ENCODE measurements at regions not wholly inside any gene's neighbourhood (a gene's known extent, or its start where the extent isn't known, plus 50 kb on each side); places are given as distances from the start of the nearest gene placed in this dataset.

DNA sequence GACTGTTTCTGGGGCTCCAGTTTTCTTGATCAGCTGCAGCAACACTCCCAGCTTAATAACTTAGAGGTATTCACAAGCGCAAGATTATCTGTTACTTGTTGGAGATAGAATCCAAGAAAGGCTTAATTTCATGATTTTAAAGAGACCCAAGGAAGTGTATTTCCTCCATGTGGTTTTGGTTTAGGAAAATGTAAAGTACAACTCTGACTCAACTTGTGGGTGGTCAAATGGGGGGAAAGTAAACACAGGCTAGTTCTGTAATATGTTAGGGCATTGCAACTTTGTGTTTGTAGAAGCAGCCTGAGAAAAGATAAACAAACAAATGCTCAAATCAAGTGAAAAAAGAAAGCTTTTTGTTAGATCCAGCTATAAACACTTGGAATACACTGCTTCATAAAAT, 90.1 kb upstream of the COL3A1 start:
- DNase-seq = no peak
- no peak for TF ChIP-seq POLR2A (IDR thresholded peaks at IDR 0.05)
- TF ChIP-seq, protein P1, sequence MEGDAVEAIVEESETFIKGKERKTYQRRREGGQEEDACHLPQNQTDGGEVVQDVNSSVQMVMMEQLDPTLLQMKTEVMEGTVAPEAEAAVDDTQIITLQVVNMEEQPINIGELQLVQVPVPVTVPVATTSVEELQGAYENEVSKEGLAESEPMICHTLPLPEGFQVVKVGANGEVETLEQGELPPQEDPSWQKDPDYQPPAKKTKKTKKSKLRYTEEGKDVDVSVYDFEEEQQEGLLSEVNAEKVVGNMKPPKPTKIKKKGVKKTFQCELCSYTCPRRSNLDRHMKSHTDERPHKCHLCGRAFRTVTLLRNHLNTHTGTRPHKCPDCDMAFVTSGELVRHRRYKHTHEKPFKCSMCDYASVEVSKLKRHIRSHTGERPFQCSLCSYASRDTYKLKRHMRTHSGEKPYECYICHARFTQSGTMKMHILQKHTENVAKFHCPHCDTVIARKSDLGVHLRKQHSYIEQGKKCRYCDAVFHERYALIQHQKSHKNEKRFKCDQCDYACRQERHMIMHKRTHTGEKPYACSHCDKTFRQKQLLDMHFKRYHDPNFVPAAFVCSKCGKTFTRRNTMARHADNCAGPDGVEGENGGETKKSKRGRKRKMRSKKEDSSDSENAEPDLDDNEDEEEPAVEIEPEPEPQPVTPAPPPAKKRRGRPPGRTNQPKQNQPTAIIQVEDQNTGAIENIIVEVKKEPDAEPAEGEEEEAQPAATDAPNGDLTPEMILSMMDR (IDR thresholded peaks at IDR 0.05) = no peak
- no peak overlapping the region for H3K4me3 ChIP-seq
- no peaks in the 10 kb centered on the region for H3K36me3 ChIP-seq (ENCODE audit: low read depth, missing control alignments)
- H3K4me1 ChIP-seq = no peaks in the 10 kb centered on the region
- 48 to 68% methylated on average over 1 of the region's 1 CpG for WGBS, 2 donors
- intact Hi-C loops (cut with DNase I; ENCODE audit: low total_unique reads) = no loop called here
- no peak overlapping the region for H3K27ac ChIP-seq
- no peaks in the 10 kb centered on the region for H3K27me3 ChIP-seq
- no peaks in the 10 kb centered on the region for H3K9me3 ChIP-seq

DNA sequence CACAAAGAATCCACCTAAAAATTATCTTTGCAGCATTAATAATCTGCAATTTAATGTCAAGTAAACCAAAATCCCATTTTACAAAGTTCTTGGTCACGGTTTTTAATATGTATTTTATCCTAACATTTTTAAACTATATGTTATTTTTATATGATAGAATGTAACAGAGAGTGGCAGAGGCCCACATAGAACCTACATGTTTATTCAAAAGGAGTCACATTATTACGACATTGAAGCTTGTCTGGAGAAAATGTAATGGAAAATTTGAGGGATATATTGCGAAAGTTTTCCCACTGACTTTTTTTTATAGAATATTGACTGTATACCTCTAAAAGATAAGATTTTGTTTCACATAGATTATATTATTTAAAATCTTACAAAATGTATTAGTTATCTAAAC, 89.7 kb upstream of the COL3A1 start:
- intact Hi-C loops (cut with DNase I; ENCODE audit: low total_unique reads) = no loop called here
- Histone ChIP-seq H3K4me1 (no peaks in the 10 kb centered on the region), H3K27ac (no peak overlapping the region), H3K9me3 (no peaks in the 10 kb centered on the region), H3K36me3 (ENCODE audit: low read depth, missing control alignments) (no peaks in the 10 kb centered on the region), H3K4me3 (no peak overlapping the region), H3K27me3 (no peaks in the 10 kb centered on the region)
- 80 to 84% methylated on average over 3 of the region's 3 CpGs for WGBS, 2 donors
- TF ChIP-seq POLR2A (IDR thresholded peaks at IDR 0.05) = no peak
- TF ChIP-seq, protein P1 (IDR thresholded peaks at IDR 0.05) = no peak
- no peak for DNase-seq

DNA sequence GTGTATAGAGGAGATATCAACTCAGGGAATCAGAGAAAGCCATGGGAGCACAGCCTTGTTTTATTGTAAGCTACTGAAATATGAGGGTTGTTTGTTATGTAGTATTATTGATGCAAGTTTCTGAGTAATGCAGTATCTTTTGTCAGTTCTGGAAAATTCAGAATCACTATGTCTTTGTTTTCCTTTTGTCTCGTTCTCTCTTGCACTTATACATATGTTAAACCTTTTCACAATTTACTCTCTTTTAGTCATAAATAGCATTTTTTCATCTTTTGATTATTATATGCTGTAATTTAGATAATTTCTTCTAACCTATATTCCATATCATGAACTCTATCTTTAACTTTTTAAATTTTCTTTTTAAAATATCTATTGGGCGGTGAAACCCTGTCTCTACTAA, 85.0 kb upstream of the COL3A1 start:
- no peak for TF ChIP-seq POLR2A (IDR thresholded peaks at IDR 0.05)
- TF ChIP-seq, protein P1 (IDR thresholded peaks at IDR 0.05) = no peak
- Histone ChIP-seq H3K27me3 (no peaks in the 10 kb centered on the region), H3K9me3 (no peaks in the 10 kb centered on the region), H3K4me1 (no peaks in the 10 kb centered on the region), H3K27ac (no peak overlapping the region), H3K36me3 (ENCODE audit: low read depth, missing control alignments) (no peaks in the 10 kb centered on the region), H3K4me3 (no peak overlapping the region)
- no peak for DNase-seq
- intact Hi-C loops (cut with DNase I; ENCODE audit: low total_unique reads) = no loop called here
- WGBS, 2 donors = 92 to 93% methylated on average over 2 of the region's 2 CpGs

- intact Hi-C loops (cut with DNase I; ENCODE audit: low total_unique reads) = no loop called here
Observed at GRCh38 chr2:188890755-188891154, 83.4 kb upstream of the COL3A1 start.

GRCh38 chr2:188892636-188893035, 81.5 kb upstream of the COL3A1 start:
- no peak overlapping the region for H3K4me3 ChIP-seq
- no peak for DNase-seq
- no peaks in the 10 kb centered on the region for H3K36me3 ChIP-seq (ENCODE audit: low read depth, missing control alignments)
- no peaks in the 10 kb centered on the region for H3K4me1 ChIP-seq
- no peaks in the 10 kb centered on the region for H3K27me3 ChIP-seq
- no peak overlapping the region for H3K27ac ChIP-seq
- H3K9me3 ChIP-seq = no peaks in the 10 kb centered on the region
- intact Hi-C loops (cut with DNase I; ENCODE audit: low total_unique reads) = no loop called here
- TF ChIP-seq, protein P1 (IDR thresholded peaks at IDR 0.05) = no peak
- no peak for TF ChIP-seq POLR2A (IDR thresholded peaks at IDR 0.05)
- 32 to 37% methylated on average over 1 of the region's 1 CpG for WGBS, 2 donors

More at GRCh38 chr2:188890755-188891154, 83.4 kb upstream of the COL3A1 start:
- Histone ChIP-seq H3K27ac (no peak overlapping the region), H3K4me3 (no peak overlapping the region), H3K27me3 (no peaks in the 10 kb centered on the region), H3K4me1 (no peaks in the 10 kb centered on the region), H3K36me3 (ENCODE audit: low read depth, missing control alignments) (no peaks in the 10 kb centered on the region), H3K9me3 (no peaks in the 10 kb centered on the region)
- DNase-seq = no peak
- TF ChIP-seq, protein P1 (IDR thresholded peaks at IDR 0.05) = no peak
- no peak for TF ChIP-seq POLR2A (IDR thresholded peaks at IDR 0.05)
- WGBS, 2 donors = 67 to 90% methylated on average over 8 to 13 of the region's 13 CpGs

Measured in testis (tissue), 2 donors.